T-cell (primary cell): ENCODE measurements at regions not wholly inside any gene's neighbourhood (a gene's known extent, or its start where the extent isn't known, plus 50 kb on each side); places are given as distances from the start of the nearest gene placed in this dataset.

Source experiments
- ATAC-seq, 4 experiments: fragments of 200-7000 bp in 3 of 4; fragments of 150-1000 bp in 1 of 4; cut with Tn5 transposase; replicated peaks in 1 of 4; 1 replicate in 3 of 4; 2 replicates in 1 of 4; pipeline ENCODE4 v1.10.0; 2021; ENCODE audit warnings: moderate library complexity in 3 of 4, mild to moderate bottlenecking in 2 of 4, moderate number of reproducible peaks in 1 of 4
- CTCF ChIA-PET, 2 donors: fragments of 300-600 bp; sonication (Branson Sonifier 250); formaldehyde crosslinking; loops; one replicate each; lab custom pipeline; 2022; ENCODE audit warnings: antibody characterized with exemption in 2 of 2; lab: Charles Lee
- POLR2A ChIA-PET, 2 donors: fragments of 300-600 bp; sonication (Branson Sonifier 250); formaldehyde crosslinking; loops; one replicate each; lab custom pipeline; 2022; ENCODE audit warnings: antibody characterized with exemption in 2 of 2; lab: Charles Lee
- DNase-seq, 35 experiments: peaks; one replicate each; pipeline versions ENCODE4 v3.0.0 to v3.0.0-alpha.2; 2013 to 2023
- H3K27ac ChIP-seq: one replicate; pipeline ENCODE4 v1.5.1; 2013; ENCODE audit warnings: low read length
- H3K27me3 ChIP-seq, 2 experiments: replicated peaks in 1 of 2; 1 replicate in 1 of 2; 2 replicates in 1 of 2; pipeline versions ENCODE4 v1.6.1 to v1.7.0; 2013; ENCODE audit warnings: low read length in 1 of 2, mixed read lengths in 1 of 2; ENCODE audit not compliant: control insufficient read depth in 2 of 2, insufficient read depth in 2 of 2; ENCODE audit errors: extremely low read depth in 1 of 2
- H3K36me3 ChIP-seq, 2 donors: 1 replicate in 1 of 2; 2 replicates in 1 of 2; pipeline versions ENCODE4 v1.6.1 to v1.7.0; 2013; ENCODE audit warnings: low read length in 1 of 2; ENCODE audit not compliant: control insufficient read depth in 2 of 2, insufficient read depth in 1 of 2; ENCODE audit errors: extremely low read depth in 1 of 2
- H3K4me1 ChIP-seq, 2 experiments: 1 replicate in 1 of 2; 2 replicates in 1 of 2; pipeline versions ENCODE4 v1.6.1 to v1.7.0; 2013; ENCODE audit warnings: low read length in 2 of 2, mixed read lengths in 1 of 2; ENCODE audit not compliant: insufficient read depth in 2 of 2, control insufficient read depth in 1 of 2; ENCODE audit errors: extremely low read depth in 1 of 2
- H3K4me3 ChIP-seq, 2 donors: 1 replicate in 1 of 2; 2 replicates in 1 of 2; pipeline versions ENCODE4 v1.5.1 to v1.7.0; 2013; ENCODE audit warnings: mild to moderate bottlenecking in 2 of 2, low read length in 1 of 2, moderate library complexity in 1 of 2; ENCODE audit not compliant: control insufficient read depth in 1 of 2; ENCODE audit errors: extremely low read depth in 1 of 2
- H3K9me3 ChIP-seq: 2 replicates; pipeline ENCODE4 v1.7.0; 2013
- H3K27ac Mint-ChIP-seq, 2 donors: one replicate each; pipeline ENCODE4 v1.8.0; 2020 to 2021; ENCODE audit warnings: mild to moderate bottlenecking in 2 of 2, mixed read lengths in 2 of 2
- H3K27me3 Mint-ChIP-seq, 2 donors: one replicate each; pipeline ENCODE4 v1.8.0; 2021 to 2022; ENCODE audit warnings: mixed read lengths in 2 of 2
- H3K36me3 Mint-ChIP-seq: one replicate; pipeline ENCODE4 v1.8.0; 2021; ENCODE audit warnings: mixed read lengths
- H3K4me1 Mint-ChIP-seq, 3 donors: one replicate each; pipeline ENCODE4 v1.8.0; 2020 to 2022; ENCODE audit warnings: mixed read lengths in 3 of 3, mild to moderate bottlenecking in 1 of 3
- H3K4me3 Mint-ChIP-seq, 3 donors: one replicate each; pipeline ENCODE4 v1.8.0; 2020 to 2022; ENCODE audit warnings: mild to moderate bottlenecking in 3 of 3, mixed read lengths in 3 of 3, moderate library complexity in 3 of 3
- H3K9me3 Mint-ChIP-seq, 3 donors: one replicate each; pipeline ENCODE4 v1.8.0; 2020 to 2022; ENCODE audit warnings: mixed read lengths in 3 of 3
- WGBS: methylation state at CpG from one replicate; pipeline ENCODE4 v1.1.5; 2013; ENCODE audit warnings: missing lambda C conversion rate; ENCODE audit not compliant: insufficient coverage; 5-methylcytosine and 5-hydroxymethylcytosine counted together

DNA sequence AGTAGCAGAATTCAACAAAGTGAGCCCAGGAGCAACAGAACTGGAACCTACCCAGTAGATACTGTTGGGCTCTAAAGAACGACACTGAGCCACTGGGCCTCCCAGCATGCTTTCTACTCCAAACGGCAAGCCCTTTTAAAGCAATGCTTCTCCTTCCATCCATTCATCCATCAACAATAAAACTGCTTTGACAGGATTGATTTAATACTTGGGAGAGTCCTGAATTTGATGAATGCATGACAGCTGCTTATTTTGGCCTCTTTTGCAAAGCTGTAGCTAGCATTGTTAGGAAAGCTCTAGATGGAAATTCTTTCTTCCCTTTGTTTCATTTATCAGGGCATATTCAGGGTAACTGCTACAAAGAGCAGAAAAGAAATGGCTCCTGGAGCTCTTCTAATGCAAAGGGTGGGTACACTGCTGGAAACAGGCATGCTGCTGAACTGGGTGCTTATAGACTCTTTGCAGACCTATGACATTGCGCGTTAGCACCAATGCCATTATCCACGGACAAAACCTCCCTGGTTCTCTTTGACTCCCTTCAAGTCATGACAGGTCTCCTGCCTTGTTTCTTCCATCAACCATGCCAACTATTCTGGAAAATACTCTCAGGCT, 138.4 kb upstream of the HNRNPA3 start:
- WGBS, result 88% methylated on average over 4 of the region's 5 CpGs
- H3K9me3 Mint-ChIP-seq, result no peaks in the 10 kb centered on the region

DNA sequence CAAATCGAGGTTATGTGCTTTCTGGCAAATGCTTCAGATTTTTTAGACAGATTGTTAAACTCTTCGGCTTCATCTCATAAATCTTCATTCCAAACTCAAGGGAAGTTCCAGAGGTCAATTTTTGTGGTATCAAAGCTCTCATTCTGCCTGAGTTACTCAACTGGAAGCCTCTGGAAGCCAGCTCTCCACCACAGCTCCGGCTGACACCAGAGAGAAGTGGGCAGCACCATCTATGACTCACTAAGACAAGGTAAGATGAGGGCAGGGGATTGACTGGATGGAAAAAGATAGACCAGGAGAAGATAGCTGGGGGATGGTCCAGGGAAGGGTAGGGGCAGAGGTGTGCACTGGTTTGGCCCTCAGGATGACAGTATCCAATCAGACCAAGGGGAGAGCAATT, 137.3 kb upstream of the HNRNPA3 start:
- Mint-ChIP-seq H3K27me3 (peaks cover 18 to 36% of the 10 kb centered on the region in 2 donors), H3K27ac (no peak overlapping the region), H3K36me3 (no peaks in the 10 kb centered on the region), H3K9me3 (no peaks in the 10 kb centered on the region), H3K4me1 (no peaks in the 10 kb centered on the region), H3K4me3 (no peak overlapping the region)
- H3K9me3 ChIP-seq, result no peaks in the 10 kb centered on the region
- ATAC-seq, result no peak
- no peak for DNase-seq
- WGBS, result 0% methylated on average over 1 of the region's 3 CpGs
- peaks cover 0 to 15% of the 10 kb centered on the region in 2 experiments for H3K27me3 ChIP-seq
- no peak overlapping the region for H3K27ac ChIP-seq
- no peak overlapping the region for H3K4me3 ChIP-seq
- POLR2A ChIA-PET, result no interaction called here
- no peaks in the 10 kb centered on the region for H3K36me3 ChIP-seq
- no peaks in the 10 kb centered on the region for H3K4me1 ChIP-seq
- CTCF ChIA-PET, result interaction anchor here in 1 of 2 donors (0.7 kb wide), 1 partner anchor 214 kb away, joined by 3 read pairs; no protein-coding TSS in a partner anchor

More for the DNA sequence above, 138.4 kb upstream of the HNRNPA3 start:
- Mint-ChIP-seq H3K4me1 (no peaks in the 10 kb centered on the region), H3K4me3 (no peak overlapping the region), H3K27me3 (peaks cover 18 to 26% of the 10 kb centered on the region in 2 donors), H3K27ac (no peak overlapping the region), H3K36me3 (no peaks in the 10 kb centered on the region)
- CTCF ChIA-PET, result no interaction called here
- Histone ChIP-seq H3K9me3 (no peaks in the 10 kb centered on the region), H3K4me1 (no peaks in the 10 kb centered on the region), H3K36me3 (no peaks in the 10 kb centered on the region), H3K27me3 (peaks cover 0 to 12% of the 10 kb centered on the region in 2 experiments), H3K4me3 (no peak overlapping the region), H3K27ac (no peak overlapping the region)
- DNase-seq, result no peak
- POLR2A ChIA-PET, result interaction anchor here (0.5 to 0.6 kb wide), 2 partner anchors 9 to 457 kb away, joined by 3 to 5 read pairs; no protein-coding TSS in a partner anchor
- no peak for ATAC-seq

DNA sequence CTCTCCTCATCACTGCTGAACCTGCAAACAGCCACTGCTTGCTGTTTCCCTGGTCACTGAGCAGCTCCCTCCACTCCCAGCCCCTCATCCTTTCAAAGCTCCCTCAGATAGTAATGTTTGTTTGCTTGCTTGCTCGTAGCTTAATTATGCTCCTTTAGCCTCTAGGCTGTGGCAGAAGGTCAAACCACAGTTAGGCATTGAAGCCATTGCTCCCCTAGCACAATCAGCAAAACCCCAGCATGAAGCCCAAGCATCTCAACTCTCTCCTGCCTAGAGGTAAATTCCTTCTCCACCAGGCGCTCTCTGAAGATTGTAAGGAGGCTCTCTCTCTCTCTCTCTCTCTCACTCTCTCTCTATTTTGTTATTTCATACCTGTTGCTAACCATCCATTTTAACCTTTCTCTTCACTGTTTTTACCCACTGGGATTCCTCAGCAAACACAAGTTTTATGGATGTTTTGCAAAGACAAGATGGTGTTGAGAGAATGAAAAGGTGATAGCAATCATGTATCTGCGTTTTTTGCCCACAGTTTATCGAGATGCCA, 135.9 kb upstream of the HNRNPA3 start:
- Mint-ChIP-seq H3K4me1 (no peaks in the 10 kb centered on the region), H3K27me3 (peaks cover 18 to 32% of the 10 kb centered on the region in 2 donors), H3K36me3 (no peaks in the 10 kb centered on the region), H3K27ac (no peak overlapping the region), H3K4me3 (no peak overlapping the region), H3K9me3 (no peaks in the 10 kb centered on the region)
- Histone ChIP-seq H3K4me1 (no peaks in the 10 kb centered on the region), H3K27me3 (peaks cover 0 to 12% of the 10 kb centered on the region in 2 experiments), H3K4me3 (no peak overlapping the region), H3K36me3 (no peaks in the 10 kb centered on the region), H3K27ac (no peak overlapping the region), H3K9me3 (no peaks in the 10 kb centered on the region)
- DNase-seq, result no peak
- ChIA-PET CTCF (no interaction called here), POLR2A (no interaction called here)
- ATAC-seq, result no peak
- 83% methylated on average over 1 of the region's 4 CpGs for WGBS

DNA sequence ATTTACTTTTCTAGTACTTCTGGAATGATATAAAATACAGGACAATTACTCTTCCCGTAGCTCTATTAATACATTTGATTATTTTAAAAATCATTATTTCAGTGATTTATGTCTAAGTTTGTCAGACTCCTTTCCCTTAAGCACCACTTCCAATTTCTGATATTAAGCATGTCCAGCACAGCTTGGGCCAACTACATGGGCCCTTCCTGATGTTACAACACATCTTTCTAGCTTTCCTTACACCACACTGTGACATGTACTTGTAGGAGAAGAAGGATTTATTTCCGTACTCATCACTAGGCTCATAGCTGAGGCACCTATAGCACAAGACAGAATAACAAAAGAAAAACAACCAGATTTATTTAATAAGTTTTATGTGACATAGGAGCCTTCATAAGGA, 134.8 kb upstream of the HNRNPA3 start:
- POLR2A ChIA-PET, result no interaction called here
- no peak overlapping the region for H3K4me3 Mint-ChIP-seq
- CTCF ChIA-PET, result no interaction called here
- no peaks in the 10 kb centered on the region for H3K9me3 Mint-ChIP-seq
- no peak overlapping the region for H3K4me3 ChIP-seq
- H3K4me1 ChIP-seq, result no peaks in the 10 kb centered on the region
- no peaks in the 10 kb centered on the region for H3K9me3 ChIP-seq
- H3K36me3 ChIP-seq, result no peaks in the 10 kb centered on the region
- H3K27ac ChIP-seq, result no peak overlapping the region
- DNase-seq (no peak), ATAC-seq (no peak)
- no peaks in the 10 kb centered on the region for H3K36me3 Mint-ChIP-seq
- H3K4me1 Mint-ChIP-seq, result no peaks in the 10 kb centered on the region
- no CpG with 5 or more reads among the region's 2 CpGs for WGBS
- H3K27ac Mint-ChIP-seq, result no peak overlapping the region
- peaks cover 0 to 12% of the 10 kb centered on the region in 2 experiments for H3K27me3 ChIP-seq
- peaks cover 18 to 32% of the 10 kb centered on the region in 2 donors for H3K27me3 Mint-ChIP-seq

DNA sequence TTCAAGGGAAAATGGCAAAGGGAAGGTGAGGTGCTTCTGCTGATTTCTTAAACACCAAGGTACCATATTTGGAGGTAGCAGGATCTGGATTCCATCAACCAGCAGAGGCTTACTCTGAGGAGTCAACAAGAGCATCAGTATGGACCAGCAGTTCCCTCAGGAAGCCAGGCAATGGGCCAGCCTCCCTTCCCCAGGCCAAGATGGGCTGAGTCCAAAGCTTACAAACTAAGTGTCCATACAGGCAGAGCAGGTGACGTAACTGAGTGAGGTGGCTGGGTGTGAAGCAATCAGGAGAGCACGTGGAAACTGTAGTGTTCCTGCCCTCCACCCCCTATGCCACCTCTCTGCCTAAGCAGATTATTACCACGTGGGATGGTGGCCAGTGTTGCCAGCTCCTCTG, 134.2 kb upstream of the HNRNPA3 start:
- POLR2A ChIA-PET, result no interaction called here
- Histone ChIP-seq H3K27ac (no peak overlapping the region), H3K9me3 (no peaks in the 10 kb centered on the region), H3K27me3 (peaks cover 0 to 12% of the 10 kb centered on the region in 2 experiments), H3K36me3 (no peaks in the 10 kb centered on the region), H3K4me1 (no peaks in the 10 kb centered on the region), H3K4me3 (no peak overlapping the region)
- DNase-seq, result no peak
- Mint-ChIP-seq H3K4me3 (no peak overlapping the region), H3K27me3 (peaks cover 14 to 32% of the 10 kb centered on the region in 2 donors), H3K36me3 (no peaks in the 10 kb centered on the region), H3K9me3 (no peaks in the 10 kb centered on the region), H3K4me1 (no peaks in the 10 kb centered on the region), H3K27ac (no peak overlapping the region)
- ATAC-seq, result no peak
- CTCF ChIA-PET, result no interaction called here
- WGBS, result no CpG with 5 or more reads among the region's 3 CpGs

DNA sequence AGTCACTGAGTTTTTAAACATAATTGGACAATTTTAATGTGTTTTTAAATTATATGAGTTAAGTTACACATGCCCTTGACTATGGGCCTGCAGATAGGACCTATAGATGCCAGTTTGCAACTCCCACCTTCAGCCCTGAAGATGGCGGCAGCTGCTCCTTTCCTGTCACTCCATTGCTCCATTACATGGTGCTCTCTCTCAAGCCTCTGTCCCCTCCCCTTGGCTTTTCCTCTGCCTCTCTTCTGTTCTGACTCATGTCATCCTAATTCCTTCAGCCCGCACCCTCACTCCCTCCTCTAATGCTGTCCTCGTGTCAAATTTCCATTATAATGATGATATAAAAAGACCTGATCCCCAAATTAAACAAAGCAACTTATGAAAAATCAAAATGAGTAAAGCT, 133.7 kb upstream of the HNRNPA3 start:
- ChIA-PET POLR2A (no interaction called here), CTCF (interaction anchor here in 1 of 2 donors (0.6 kb wide), 1 partner anchor 52 kb away, joined by 4 read pairs; no protein-coding TSS in a partner anchor)
- Histone ChIP-seq H3K27me3 (peaks cover 0 to 12% of the 10 kb centered on the region in 2 experiments), H3K9me3 (no peaks in the 10 kb centered on the region), H3K4me3 (no peak overlapping the region), H3K27ac (no peak overlapping the region), H3K36me3 (no peaks in the 10 kb centered on the region), H3K4me1 (no peaks in the 10 kb centered on the region)
- DNase-seq (no peak), ATAC-seq (no peak)
- no peaks in the 10 kb centered on the region for H3K9me3 Mint-ChIP-seq
- no peaks in the 10 kb centered on the region for H3K4me1 Mint-ChIP-seq
- H3K27ac Mint-ChIP-seq, result no peak overlapping the region
- peaks cover 14 to 32% of the 10 kb centered on the region in 2 donors for H3K27me3 Mint-ChIP-seq
- no peaks in the 10 kb centered on the region for H3K36me3 Mint-ChIP-seq
- 100% methylated on average over 1 of the region's 3 CpGs for WGBS
- H3K4me3 Mint-ChIP-seq, result no peak overlapping the region
